H7 (cell line): ENCODE measurements at regions not wholly inside any gene's neighbourhood (a gene's known extent, or its start where the extent isn't known, plus 50 kb on each side); places are given as distances from the start of the nearest gene placed in this dataset.

Experiments
- DNase-seq: peaks from one replicate; pipeline ENCODE4 v3.0.0; 2012
- H3K27me3 ChIP-seq: 2 replicates; pipeline ENCODE4 v1.6.0; 2011; ENCODE audit warnings: mild to moderate bottlenecking, low read length; ENCODE audit not compliant: control insufficient read depth, insufficient read depth
- H3K36me3 ChIP-seq: replicated peaks from 2 replicates; pipeline ENCODE4 v1.5.1; 2011; ENCODE audit warnings: low read length; ENCODE audit not compliant: control insufficient read depth, insufficient read depth
- H3K4me3 ChIP-seq: 2 replicates; pipeline ENCODE4 v1.5.1; 2011; ENCODE audit warnings: low read depth, mild to moderate bottlenecking, control low read depth, low read length, moderate library complexity; ENCODE audit not compliant: insufficient read depth

DNA sequence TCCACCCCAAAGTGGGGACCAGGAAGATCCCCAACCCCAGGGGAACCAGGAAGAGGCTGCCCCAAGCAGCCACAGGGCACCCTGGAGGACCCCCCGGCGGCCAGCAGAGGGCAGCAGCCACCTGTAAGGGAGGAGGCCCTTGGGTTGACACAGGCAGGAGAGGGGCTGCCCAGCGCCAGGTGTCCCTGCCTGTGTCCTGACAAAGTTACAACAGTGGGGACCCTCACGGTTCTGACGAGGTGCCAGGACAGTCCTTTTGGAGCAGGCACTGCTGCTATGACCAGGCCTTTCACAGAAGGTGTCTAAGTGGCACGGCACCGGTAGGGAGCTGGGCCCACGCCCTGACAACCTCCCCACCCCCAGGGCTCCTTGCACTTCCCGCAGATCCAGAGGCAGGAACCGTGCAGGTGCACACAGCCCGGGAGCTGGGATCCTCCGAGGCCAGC lies 176.7 kb downstream of the BMP7 start:
- DNase-seq: peak; percentile 95
- Histone ChIP-seq H3K27me3 (peaks cover 9% of the 10 kb centered on the region), H3K36me3 (no peaks in the 10 kb centered on the region), H3K4me3 (no peak overlapping the region)

DNA sequence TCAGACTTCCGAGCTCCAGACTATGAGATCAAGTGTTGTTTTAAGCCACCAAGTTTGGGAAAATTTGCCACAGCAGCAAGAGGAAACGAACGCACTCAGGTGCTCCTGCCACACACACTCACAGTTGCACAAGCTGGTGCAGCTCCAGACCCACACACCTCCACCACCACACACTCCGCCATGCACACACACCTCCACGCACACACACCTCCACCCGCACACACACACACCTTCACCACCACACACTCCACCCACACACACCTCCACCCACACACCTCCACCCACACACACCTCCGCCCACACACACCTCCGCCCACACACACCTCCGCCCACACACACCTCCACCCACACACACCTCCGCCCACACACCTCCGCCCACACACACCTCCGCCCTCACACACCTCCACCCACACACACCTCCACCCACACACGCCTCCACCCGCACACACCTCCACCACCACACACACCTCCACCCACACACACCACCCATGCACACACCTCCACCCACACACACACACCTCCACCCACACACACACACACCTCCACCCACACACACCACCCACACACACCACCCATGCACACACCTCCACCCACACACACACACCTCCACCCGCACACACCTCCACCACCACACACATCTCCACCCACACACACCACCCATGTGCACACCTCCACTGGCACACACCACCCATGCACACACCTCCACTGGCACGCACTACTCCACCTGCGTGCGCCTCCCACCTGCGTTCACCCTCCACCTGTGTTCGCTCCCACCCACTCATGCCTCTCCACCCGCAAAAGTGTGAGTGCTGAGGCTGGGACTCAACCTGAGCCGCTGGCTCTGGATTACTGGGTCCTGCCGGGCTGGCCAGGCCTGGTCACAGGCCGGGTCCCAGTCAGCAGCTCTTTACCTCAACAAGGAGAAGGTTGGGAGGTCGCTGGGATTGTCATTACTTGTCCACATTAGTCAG lies 175.6 kb downstream of the BMP7 start:
- no peak for DNase-seq
- Histone ChIP-seq H3K27me3 (peaks cover 9% of the 10 kb centered on the region), H3K4me3 (no peak overlapping the region), H3K36me3 (no peaks in the 10 kb centered on the region)

DNA sequence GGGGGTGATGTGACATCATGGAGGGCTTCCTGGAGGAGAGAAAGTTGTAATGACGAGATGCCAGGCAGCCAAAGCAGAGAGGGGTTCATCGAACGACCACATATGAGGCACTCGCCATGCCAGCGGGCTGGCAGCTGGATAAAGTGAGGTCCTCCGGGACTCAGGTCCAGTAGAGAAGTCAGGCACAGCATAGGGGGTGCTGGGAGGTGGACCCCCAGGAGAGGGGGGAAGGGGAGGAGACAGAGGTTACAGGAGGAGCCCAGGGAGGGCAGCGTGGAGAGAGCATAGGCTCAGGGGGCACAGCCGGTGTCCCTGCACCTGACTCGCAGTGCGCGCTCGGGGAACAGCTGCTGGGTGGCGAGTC lies 174.7 kb downstream of the BMP7 start:
- Histone ChIP-seq H3K27me3 (peaks cover 9% of the 10 kb centered on the region), H3K4me3 (0 out of 2 replicates have a peak overlapping the region, but pooled peaks have one; percentile 6), H3K36me3 (no peaks in the 10 kb centered on the region)
- no peak for DNase-seq

DNA sequence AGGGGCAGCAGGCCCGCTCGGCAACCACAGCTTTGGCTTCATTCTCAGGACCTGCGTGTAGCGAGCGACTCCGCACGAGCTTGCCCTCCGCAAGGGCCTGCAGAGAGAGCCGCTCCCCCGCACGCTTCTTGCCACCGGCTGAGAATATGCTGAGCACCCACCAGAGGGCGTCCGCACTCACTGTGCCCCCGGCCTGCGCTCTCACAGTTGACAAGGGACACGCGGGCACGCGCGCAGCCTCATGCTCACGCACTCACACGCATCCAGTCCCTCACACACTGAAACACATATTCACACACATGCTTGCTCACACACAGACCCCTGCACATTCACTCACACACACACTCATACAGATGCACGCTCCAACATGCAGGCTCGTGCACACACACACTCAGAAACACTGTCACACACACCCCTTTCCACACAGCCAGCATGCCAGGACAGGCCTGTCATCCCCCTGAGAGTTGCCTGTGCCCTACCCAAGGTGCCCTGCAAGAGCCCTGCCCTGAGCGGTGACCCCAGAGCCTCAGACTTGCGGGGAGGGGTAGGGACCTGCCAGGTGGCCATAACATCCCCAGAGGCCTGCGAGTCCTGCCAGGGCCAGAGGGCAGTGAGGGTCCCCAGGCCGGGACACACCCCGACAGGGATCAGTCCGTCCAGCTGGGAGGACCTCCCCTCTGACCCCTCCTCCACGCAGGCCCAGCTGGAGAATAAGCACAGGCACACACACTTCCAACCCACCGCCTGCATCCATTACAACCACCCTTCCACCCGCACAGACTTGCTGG lies 174.1 kb downstream of the BMP7 start:
- Histone ChIP-seq H3K36me3 (no peaks in the 10 kb centered on the region), H3K4me3 (0 out of 2 replicates have a peak overlapping the region, but pooled peaks have one; percentile 6), H3K27me3 (peaks cover 9% of the 10 kb centered on the region)
- DNase-seq: peak; percentile 94

DNA sequence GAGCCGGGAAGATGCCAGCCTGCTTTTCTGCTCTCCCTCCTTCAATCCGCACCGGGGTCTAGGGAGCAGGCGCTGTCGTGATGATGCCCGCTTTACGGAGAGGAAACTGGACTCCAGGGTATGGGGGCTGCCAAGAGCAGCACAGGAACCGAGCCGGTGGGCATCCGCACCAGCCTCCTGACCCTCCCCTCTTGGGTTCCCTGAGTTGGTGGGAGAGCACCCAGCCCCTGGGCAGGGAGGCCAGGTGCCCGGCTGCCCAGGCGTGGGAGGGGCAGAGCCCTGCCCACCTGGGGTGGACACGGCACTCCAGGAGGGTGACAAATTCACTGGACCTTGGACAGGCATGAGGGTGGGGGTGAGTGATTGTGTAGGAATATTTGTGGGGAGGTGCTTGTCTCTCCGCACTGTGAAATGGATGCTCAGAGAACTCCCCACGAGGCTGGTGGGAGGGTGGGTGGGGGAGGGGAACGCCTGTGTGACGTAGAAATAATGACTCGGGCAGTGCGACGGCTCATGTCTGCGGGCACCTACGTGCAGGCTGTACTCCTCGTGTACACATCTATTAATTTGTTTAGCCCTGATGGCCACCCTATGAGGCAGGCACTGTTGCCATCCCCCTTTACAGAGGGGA lies 173.4 kb downstream of the BMP7 start:
- no peak overlapping the region for H3K4me3 ChIP-seq
- H3K36me3 ChIP-seq: no peaks in the 10 kb centered on the region
- peaks cover 9% of the 10 kb centered on the region for H3K27me3 ChIP-seq
- no peak for DNase-seq

DNA sequence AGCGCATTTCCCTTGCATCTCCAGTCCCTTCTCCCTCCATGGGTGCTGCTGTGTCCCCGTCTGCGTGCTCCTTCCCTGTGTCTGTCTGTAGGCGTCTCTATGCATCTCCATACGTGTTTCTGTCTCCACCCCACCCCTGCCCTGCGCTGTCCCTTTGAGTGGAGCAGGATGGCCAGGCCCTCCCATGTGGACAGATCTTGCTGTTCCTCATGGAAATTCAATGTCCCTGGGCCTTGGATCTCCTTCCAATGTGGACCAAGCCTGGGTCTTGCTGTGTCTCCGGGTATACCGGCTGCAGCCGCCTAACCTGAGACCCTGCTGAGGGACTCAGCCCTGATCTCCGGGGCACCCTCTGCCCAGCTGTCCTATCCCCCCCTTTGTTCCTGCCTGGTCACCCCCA lies 172.7 kb downstream of the BMP7 start:
- H3K4me3 ChIP-seq: no peak overlapping the region

DNA sequence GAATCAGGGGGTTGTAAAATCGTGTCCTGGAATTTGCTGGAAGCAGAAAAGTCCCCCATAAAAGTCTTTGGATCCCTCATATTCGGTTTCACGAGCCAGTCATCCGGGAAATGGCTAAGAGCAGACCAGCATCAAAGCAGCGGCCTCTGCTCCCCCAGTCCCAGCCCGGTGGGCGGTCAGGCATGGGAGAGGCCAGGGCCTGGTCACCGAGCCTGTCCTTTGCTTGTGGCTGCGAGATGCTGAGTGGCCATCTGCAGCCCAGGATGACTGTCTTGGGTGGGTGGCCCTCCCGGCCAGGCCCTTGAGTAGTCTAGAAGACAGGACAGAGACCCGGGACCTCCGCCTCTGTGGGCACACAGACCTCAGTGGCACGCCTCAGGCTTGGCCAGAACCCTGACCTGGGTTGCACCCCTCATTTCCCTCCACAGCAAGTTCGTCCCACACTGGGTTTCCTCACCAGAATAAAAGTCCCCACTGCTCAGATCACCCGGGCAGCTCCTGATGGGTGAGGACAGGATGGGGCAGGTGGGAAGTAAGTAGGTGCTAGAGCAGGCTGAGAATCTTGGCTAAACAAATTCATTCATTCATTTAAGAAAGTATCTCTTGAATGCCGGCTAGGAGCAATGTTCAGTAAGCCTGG lies 172.1 kb downstream of the BMP7 start:
- H3K27me3 ChIP-seq: peaks cover 9% of the 10 kb centered on the region
- no peak for DNase-seq
- no peaks in the 10 kb centered on the region for H3K36me3 ChIP-seq
- H3K4me3 ChIP-seq: no peak overlapping the region

More for the DNA sequence above, 172.7 kb downstream of the BMP7 start:
- no peak for DNase-seq
- Histone ChIP-seq H3K36me3 (no peaks in the 10 kb centered on the region), H3K27me3 (peaks cover 9% of the 10 kb centered on the region)

DNA sequence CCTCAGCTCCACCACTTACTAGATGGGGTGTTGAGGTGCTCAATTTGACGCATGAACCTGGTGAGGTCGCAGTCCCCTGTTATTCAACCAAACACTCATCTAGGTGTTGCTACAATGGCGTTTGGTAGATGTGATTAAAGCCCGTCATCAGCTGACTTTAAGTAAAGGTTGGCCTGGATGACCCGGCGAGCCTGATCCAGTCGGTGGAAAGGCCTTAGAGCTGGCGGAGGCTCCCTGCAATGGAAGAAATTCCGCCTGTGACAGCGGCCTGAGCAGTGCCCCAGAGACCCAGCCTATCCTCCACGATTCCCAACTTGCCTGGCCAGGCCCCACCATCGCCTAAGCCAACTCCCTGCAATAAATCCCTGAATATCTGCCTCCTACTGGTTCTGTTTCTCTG lies 171.4 kb downstream of the BMP7 start:
- H3K4me3 ChIP-seq: no peak overlapping the region
- no peak for DNase-seq
- H3K36me3 ChIP-seq: no peaks in the 10 kb centered on the region
- H3K27me3 ChIP-seq: peaks cover 9% of the 10 kb centered on the region

DNA sequence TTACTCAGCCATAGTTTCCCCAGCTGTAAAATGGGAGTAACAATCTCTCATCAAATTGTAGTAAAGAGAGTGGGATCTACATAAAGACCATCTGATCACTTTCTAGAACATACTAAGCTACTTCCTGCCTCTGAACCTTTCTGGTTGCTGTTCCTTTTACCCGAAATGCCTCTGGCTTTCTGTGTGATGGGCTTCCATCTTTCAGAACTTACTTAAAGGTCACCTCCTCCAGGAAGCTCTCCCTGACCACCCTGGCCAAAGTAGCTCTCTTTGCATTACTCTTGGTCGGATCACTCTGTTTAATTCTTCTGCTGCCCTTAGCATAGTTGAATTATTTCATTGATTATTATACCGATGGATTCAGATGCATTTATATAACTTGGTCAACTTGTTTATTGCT lies 171.0 kb downstream of the BMP7 start:
- no peak for DNase-seq
- H3K36me3 ChIP-seq: no peaks in the 10 kb centered on the region
- H3K4me3 ChIP-seq: no peak overlapping the region
- H3K27me3 ChIP-seq: peaks cover 9% of the 10 kb centered on the region

DNA sequence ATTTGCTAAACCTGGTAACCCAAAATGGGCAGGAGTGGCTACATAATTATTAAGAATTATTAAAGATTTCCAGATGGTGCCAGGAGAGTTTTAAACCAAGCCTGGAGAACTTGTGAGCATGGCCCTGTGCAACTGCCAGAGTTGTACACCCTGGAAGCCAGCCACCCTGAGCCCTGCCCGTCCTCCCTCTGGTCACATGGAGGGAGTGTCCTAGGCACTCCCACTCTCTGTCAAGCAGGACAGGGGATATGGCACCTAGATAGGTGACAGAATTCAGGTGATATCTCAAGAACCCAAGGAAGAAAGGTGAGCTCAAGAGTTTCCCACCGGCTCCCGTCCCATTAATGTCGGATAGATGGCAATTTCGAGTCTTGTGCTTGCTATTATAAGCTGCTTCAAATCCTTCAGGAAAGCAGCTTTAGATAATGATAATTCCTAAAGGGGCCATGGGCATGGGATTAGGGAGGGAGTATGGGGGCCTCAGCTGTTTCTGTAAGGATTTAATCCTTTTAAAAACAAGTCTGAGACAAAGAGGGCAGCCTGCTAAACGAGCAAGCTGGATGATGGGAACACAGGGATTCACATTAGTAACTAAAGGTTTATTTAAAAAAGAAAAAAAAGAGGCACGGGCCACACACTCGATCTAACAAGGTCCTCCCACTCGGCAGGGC lies 169.1 kb downstream of the BMP7 start:
- H3K36me3 ChIP-seq: no peaks in the 10 kb centered on the region

DNA sequence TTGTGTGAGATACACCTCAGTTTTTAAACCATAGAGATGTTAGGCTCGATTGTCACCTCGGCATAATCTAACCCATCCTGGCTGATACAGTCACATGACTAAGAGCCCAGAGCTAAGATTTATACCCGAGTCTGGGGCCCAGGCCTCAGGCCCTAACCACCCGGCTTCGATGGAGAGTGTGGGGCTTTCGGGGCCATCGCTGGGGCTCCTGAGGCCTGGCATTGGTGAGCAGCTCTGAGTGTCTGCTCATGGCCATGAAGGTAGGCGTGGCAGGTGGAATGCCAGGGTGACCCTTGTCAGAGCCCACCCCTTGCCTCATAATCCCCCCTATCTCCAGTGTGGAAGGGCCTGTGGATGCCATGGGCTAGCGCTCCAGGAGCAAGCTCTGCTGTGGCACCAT lies 164.3 kb downstream of the BMP7 start:
- H3K27me3 ChIP-seq: no peaks in the 10 kb centered on the region
- no peak for DNase-seq
- no peak overlapping the region for H3K4me3 ChIP-seq

More for the DNA sequence above, 169.1 kb downstream of the BMP7 start:
- Histone ChIP-seq H3K27me3 (peaks cover under 1% of the 10 kb centered on the region; the same call in 1 of the 2 replicates), H3K4me3 (no peak overlapping the region)
- DNase-seq: no peak

DNA sequence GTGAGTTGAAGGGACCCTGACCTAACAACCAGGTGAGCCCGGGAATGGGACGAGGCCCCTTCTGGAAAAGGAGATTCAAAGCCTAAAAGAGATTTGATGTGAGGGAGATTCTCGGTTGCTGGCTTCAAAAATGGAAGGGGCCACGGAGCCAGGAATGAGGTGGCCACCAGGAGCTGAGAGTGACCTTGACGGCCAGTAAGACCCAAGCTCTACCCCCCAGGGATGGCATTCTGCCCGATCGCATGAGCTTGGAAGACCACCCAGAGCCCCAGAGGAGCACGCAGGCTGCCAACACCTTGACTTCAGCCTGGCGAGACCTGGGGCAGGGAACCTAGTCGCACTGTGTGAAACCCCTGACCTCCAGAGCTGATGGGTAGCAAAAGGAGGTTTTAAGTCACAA lies 163.9 kb downstream of the BMP7 start:
- no peak for DNase-seq
- Histone ChIP-seq H3K4me3 (no peak overlapping the region), H3K27me3 (no peaks in the 10 kb centered on the region), H3K36me3 (no peaks in the 10 kb centered on the region)

More for the DNA sequence above, 164.3 kb downstream of the BMP7 start:
- no peaks in the 10 kb centered on the region for H3K36me3 ChIP-seq

DNA sequence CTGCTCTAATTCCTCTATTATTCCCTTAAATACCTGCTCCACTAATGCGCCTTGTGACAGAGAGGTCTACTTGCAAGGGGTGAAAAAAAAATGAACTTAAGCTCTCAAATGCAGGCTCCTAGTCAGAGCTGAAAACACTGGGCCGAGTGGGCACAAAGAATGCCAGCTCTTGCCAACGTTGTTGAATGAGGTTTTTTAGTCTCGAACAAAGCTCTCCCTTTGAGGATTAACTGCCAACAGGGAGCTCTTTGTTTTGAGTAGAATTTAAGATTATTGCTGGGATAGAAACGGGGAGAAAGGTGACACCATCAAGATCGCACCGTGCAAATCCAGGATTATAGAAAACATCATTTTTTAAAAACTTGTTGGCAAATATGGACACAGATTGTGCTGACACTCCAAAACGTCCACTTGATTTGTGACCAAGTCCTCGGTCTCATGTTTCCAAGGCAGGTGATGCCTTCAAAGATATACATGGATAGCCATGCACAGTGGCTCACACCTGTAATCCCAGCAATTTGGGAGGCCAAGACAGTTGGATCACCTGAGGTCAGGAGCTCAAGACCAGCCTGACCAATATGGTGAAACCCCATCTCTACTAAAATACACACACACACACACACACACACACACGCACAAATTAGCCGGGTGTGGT lies 163.2 kb downstream of the BMP7 start:
- Histone ChIP-seq H3K36me3 (no peaks in the 10 kb centered on the region), H3K27me3 (no peaks in the 10 kb centered on the region), H3K4me3 (no peak overlapping the region)
- DNase-seq: no peak
